Sigmoid colon (tissue), 4 donors: ENCODE measurements at regions not wholly inside any gene's neighbourhood (a gene's known extent, or its start where the extent isn't known, plus 50 kb on each side); places are given as distances from the start of the nearest gene placed in this dataset.

Source experiments
- EP300 ChIP-seq, 4 donors: sonication (generic); formaldehyde crosslinking; IDR thresholded peaks; one replicate each; pipeline ENCODE4 v1.6.1; 2017; ENCODE audit warnings: antibody characterized with exemption in 4 of 4
- POLR2A ChIP-seq, 2 donors: fragments of 450-650 bp; IDR thresholded peaks; one replicate each; pipeline ENCODE4 v1.6.1; 2016; ENCODE audit warnings: antibody characterized with exemption in 2 of 2, mild to moderate bottlenecking in 2 of 2, moderate library complexity in 2 of 2
- POLR2AphosphoS5 ChIP-seq, 4 donors: sonication (generic); formaldehyde crosslinking; IDR thresholded peaks; one replicate each; pipeline ENCODE4 v1.6.1; 2017; ENCODE audit warnings: antibody characterized with exemption in 4 of 4
- TF ChIP-seq, protein P1 (sequence below), 4 experiments: fragments of 450-650 bp in 3 of 4; fragments of 200-600 bp in 1 of 4; IDR thresholded peaks; one replicate each; pipeline ENCODE4 v1.5.1; 2016 to 2019; ENCODE audit warnings: antibody characterized with exemption in 4 of 4, mild to moderate bottlenecking in 3 of 4, moderate library complexity in 2 of 4

- TF ChIP-seq, protein P1, sequence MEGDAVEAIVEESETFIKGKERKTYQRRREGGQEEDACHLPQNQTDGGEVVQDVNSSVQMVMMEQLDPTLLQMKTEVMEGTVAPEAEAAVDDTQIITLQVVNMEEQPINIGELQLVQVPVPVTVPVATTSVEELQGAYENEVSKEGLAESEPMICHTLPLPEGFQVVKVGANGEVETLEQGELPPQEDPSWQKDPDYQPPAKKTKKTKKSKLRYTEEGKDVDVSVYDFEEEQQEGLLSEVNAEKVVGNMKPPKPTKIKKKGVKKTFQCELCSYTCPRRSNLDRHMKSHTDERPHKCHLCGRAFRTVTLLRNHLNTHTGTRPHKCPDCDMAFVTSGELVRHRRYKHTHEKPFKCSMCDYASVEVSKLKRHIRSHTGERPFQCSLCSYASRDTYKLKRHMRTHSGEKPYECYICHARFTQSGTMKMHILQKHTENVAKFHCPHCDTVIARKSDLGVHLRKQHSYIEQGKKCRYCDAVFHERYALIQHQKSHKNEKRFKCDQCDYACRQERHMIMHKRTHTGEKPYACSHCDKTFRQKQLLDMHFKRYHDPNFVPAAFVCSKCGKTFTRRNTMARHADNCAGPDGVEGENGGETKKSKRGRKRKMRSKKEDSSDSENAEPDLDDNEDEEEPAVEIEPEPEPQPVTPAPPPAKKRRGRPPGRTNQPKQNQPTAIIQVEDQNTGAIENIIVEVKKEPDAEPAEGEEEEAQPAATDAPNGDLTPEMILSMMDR (IDR thresholded peaks at IDR 0.05): no peak
- no peak for TF ChIP-seq EP300 (IDR thresholded peaks at IDR 0.05)
- TF ChIP-seq POLR2A (IDR thresholded peaks at IDR 0.05): no peak
- TF ChIP-seq POLR2AphosphoS5 (IDR thresholded peaks at IDR 0.05): no peak
These were observed 129.7 kb downstream of the PLCE1 start for GRCh38 chr10:94123258-94123995.
